ENCODE measurements at regions not wholly inside any gene's neighbourhood (a gene's known extent, or its start where the extent isn't known, plus 50 kb on each side); places are given as distances from the start of the nearest gene placed in this dataset.

- ChIA-PET POLR2A (ENCODE audit: unreplicated experiment) (no interaction called here), CTCF (no interaction called here)
- Histone ChIP-seq H3K79me2 (ENCODE audit: low read length) (no peaks in the 10 kb centered on the region), H3K9me2 (replicated peaks; ENCODE audit: low read length) (no peaks in the 10 kb centered on the region), H3K4me2 (ENCODE audit: low read length) (no peak overlapping the region), H3K27ac (ENCODE audit: low read length) (0 out of 2 replicates have a peak overlapping the region, but pooled peaks have one; percentile 1), H4K20me1 (ENCODE audit: low read length) (no peaks in the 10 kb centered on the region), H2AFZ (ENCODE audit: low read length) (no peak overlapping the region), H3K36me3 (ENCODE audit: low read depth, low read length) (no peaks in the 10 kb centered on the region), H3F3A (ENCODE audit: low read length, unreplicated experiment) (no peaks in the 10 kb centered on the region), H3K27me3 (ENCODE audit: low read length) (peaks cover 19% of the 10 kb centered on the region; the same call in 1 of the 2 replicates), H3K4me3 (ENCODE audit: low read length) (no peak overlapping the region), H3K9ac (ENCODE audit: low read length) (no peak overlapping the region), H3K4me1 (ENCODE audit: insufficient read depth, low read length) (peaks cover 8% of the 10 kb centered on the region), H3K9me3 (ENCODE audit: low read length) (no peaks in the 10 kb centered on the region)
- DNase-seq (no peak), ATAC-seq (no peak; the same call in 1 of the 2 replicates)
- TF ChIP-seq EZH2phosphoT487 (IDR thresholded peaks at IDR 0.05; ENCODE audit: borderline replicate concordance, low read length), result no peak
- no TSS peak for BruUV-seq (replicated peaks)
- intact Hi-C loops (cut with micrococcal nuclease), result no loop called here
Measured at GRCh38 chr6:15736297-15736696, 73.5 kb upstream of the DTNBP1 start.

- ChIA-PET POLR2A (ENCODE audit: unreplicated experiment) (no interaction called here), CTCF (no interaction called here)
- Histone ChIP-seq H3K9me3 (ENCODE audit: low read length) (no peaks in the 10 kb centered on the region), H3K27me3 (ENCODE audit: low read length) (peaks cover 23% of the 10 kb centered on the region; the same call in 1 of the 2 replicates), H3F3A (ENCODE audit: low read length, unreplicated experiment) (no peaks in the 10 kb centered on the region), H3K9ac (ENCODE audit: low read length) (no peak overlapping the region), H3K4me2 (ENCODE audit: low read length) (no peak overlapping the region), H4K20me1 (ENCODE audit: low read length) (no peaks in the 10 kb centered on the region), H2AFZ (ENCODE audit: low read length) (no peak overlapping the region), H3K79me2 (ENCODE audit: low read length) (no peaks in the 10 kb centered on the region), H3K9me2 (replicated peaks; ENCODE audit: low read length) (no peaks in the 10 kb centered on the region), H3K36me3 (ENCODE audit: low read depth, low read length) (no peaks in the 10 kb centered on the region), H3K4me1 (ENCODE audit: insufficient read depth, low read length) (peaks cover 8% of the 10 kb centered on the region), H3K4me3 (ENCODE audit: low read length) (no peak overlapping the region), H3K27ac (ENCODE audit: low read length) (0 out of 2 replicates have a peak overlapping the region, but pooled peaks have one; percentile 21)
- intact Hi-C loops (cut with micrococcal nuclease), result no loop called here
- DNase-seq, result peak; percentile 64
- BruUV-seq (replicated peaks), result no TSS peak
- TF ChIP-seq EZH2phosphoT487 (IDR thresholded peaks at IDR 0.05; ENCODE audit: borderline replicate concordance, low read length) (no peak), CTCF (conservative IDR thresholded peaks at IDR 0.05; ENCODE audit: low read depth, low read length) (no peak), EZH2 (IDR thresholded peaks at IDR 0.05; ENCODE audit: low read length, unreplicated experiment) (no peak)
- ATAC-seq, result peak; percentile 38
Measured at GRCh38 chr6:15735567-15736265, 72.9 kb upstream of the DTNBP1 start.

GRCh38 chr6:15734118-15734897, 71.5 kb upstream of the DTNBP1 start:
- intact Hi-C loops (cut with micrococcal nuclease), result no loop called here
- CTCF ChIA-PET, result no interaction called here
- no peaks in the 10 kb centered on the region for H3K9me3 ChIP-seq (ENCODE audit: low read length)
- H3K79me2 ChIP-seq (ENCODE audit: low read length), result no peaks in the 10 kb centered on the region
- H3K27me3 ChIP-seq (ENCODE audit: low read length), result peaks cover 34% of the 10 kb centered on the region; the same call in 1 of the 2 replicates
- no peaks in the 10 kb centered on the region for H3K36me3 ChIP-seq (ENCODE audit: low read depth, low read length)
- no peak overlapping the region for H3K4me2 ChIP-seq (ENCODE audit: low read length)
- no peak overlapping the region for H3K9ac ChIP-seq (ENCODE audit: low read length)
- peaks cover 8% of the 10 kb centered on the region for H3K4me1 ChIP-seq (ENCODE audit: insufficient read depth, low read length)
- H3F3A ChIP-seq (ENCODE audit: low read length, unreplicated experiment), result no peaks in the 10 kb centered on the region
- no peak overlapping the region for H3K4me3 ChIP-seq (ENCODE audit: low read length)
- H3K9me2 ChIP-seq (replicated peaks; ENCODE audit: low read length), result no peaks in the 10 kb centered on the region
- POLR2A ChIA-PET (ENCODE audit: unreplicated experiment), result no interaction called here
- H2AFZ ChIP-seq (ENCODE audit: low read length), result no peak overlapping the region
- H3K27ac ChIP-seq (ENCODE audit: low read length), result no peak overlapping the region
- ATAC-seq, result no peak
- no peak for DNase-seq
- no peaks in the 10 kb centered on the region for H4K20me1 ChIP-seq (ENCODE audit: low read length)
- TF ChIP-seq EZH2 (IDR thresholded peaks at IDR 0.05; ENCODE audit: low read length, unreplicated experiment) (no peak), CTCF (conservative IDR thresholded peaks at IDR 0.05; ENCODE audit: low read depth, low read length) (no peak), EZH2phosphoT487 (IDR thresholded peaks at IDR 0.05; ENCODE audit: borderline replicate concordance, low read length) (no peak)
- no TSS peak for BruUV-seq (replicated peaks)
